ENCODE measurements at regions not wholly inside any gene's neighbourhood (a gene's known extent, or its start where the extent isn't known, plus 50 kb on each side); places are given as distances from the start of the nearest gene placed in this dataset.
"Not testable (repeated sequence)": the region's sequence is repeated elsewhere in the genome, so short reads cannot be mapped to it uniquely, and the experiment has no call there.

DNA sequence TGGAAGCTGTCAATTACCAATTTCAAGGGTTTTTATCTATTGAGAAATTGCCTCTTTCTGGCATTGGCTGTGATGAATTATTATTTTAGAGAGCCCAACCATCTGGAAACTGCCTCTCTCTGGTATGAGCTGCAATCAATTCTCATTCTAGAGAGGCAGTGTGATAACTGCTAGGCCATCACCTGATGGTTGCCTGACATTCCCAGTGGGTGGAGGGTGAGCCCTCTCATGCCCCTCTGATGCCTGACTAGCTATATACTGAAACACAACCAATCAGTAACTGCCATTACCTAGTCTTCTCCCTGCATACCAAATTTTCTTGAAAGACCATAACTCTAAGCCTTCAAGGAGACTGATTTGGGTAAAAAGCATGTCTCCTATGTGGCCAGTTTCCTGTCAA, 353.9 kb upstream of the TGIF2LX start:
- DNase-seq (ENCODE audit: low spot score); H3K27ac ChIP-seq (replicated peaks; ENCODE audit: low read length); H2BK120ac ChIP-seq (ENCODE audit: low read depth, low read length); H3K4me2 ChIP-seq (ENCODE audit: insufficient read depth, low read length, poor library complexity, severe bottlenecking); H3K79me1 ChIP-seq (ENCODE audit: low read depth, low read length); H4K8ac ChIP-seq (ENCODE audit: low read depth, low read length); H3K4ac ChIP-seq (ENCODE audit: low read length); H3K18ac ChIP-seq (ENCODE audit: low read length); H2BK12ac ChIP-seq (ENCODE audit: low read length); H4K91ac ChIP-seq (ENCODE audit: low read depth, low read length, poor library complexity); H3K23ac ChIP-seq (ENCODE audit: low read depth, low read length, poor library complexity); H2AK5ac ChIP-seq (ENCODE audit: low read depth, low read length); H3K4me3 ChIP-seq (ENCODE audit: low read length in 2 of 2); H3K9me3 ChIP-seq (replicated peaks in 1 of 2; ENCODE audit: control insufficient read depth in 2 of 2, insufficient read depth in 1 of 2, low read depth in 1 of 2, low read length in 2 of 2); H2BK15ac ChIP-seq (ENCODE audit: low read length); H2AFZ ChIP-seq (ENCODE audit: low read length); H3K36me3 ChIP-seq (replicated peaks in 1 of 2; ENCODE audit: control insufficient read depth in 2 of 2, insufficient read depth in 2 of 2, low read length in 2 of 2); H3K9ac ChIP-seq (ENCODE audit: low read depth, low read length, poor library complexity); H2BK5ac ChIP-seq (ENCODE audit: low read length); H3K4me1 ChIP-seq (ENCODE audit: control insufficient read depth in 2 of 2, insufficient read depth in 1 of 2, low read depth in 1 of 2, low read length in 2 of 2); H3K14ac ChIP-seq (ENCODE audit: low read length); H3K27me3 ChIP-seq (ENCODE audit: control insufficient read depth in 3 of 3, insufficient read depth in 3 of 3, low read depth in 1 of 3, low read length in 3 of 3): not testable (repeated sequence)

DNA sequence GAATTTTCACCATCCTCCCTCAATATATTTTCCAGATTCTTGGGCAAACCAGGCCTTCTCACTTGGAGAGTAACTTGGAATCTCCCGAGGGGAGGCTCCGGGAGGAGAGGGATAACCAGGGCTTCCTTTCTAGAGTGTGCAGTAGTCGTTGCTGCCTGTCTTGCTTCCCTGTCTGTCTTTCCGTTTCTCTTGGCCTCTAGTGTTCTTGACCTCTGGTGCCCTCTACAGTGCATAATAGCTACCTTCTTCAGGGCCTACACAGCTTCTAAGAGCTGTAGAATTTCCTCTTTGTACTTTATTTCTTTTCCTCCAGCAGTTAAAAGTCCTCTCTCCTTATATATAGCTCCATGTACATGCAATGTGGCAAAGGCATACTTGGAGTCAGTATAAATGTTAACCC, 339.8 kb upstream of the TGIF2LX start:
- H3K27me3 ChIP-seq (ENCODE audit: control insufficient read depth in 3 of 3, insufficient read depth in 3 of 3, low read depth in 1 of 3, low read length in 3 of 3); H2BK5ac ChIP-seq (ENCODE audit: low read length); DNase-seq (ENCODE audit: low spot score); H3K79me1 ChIP-seq (ENCODE audit: low read depth, low read length); H3K4me2 ChIP-seq (ENCODE audit: insufficient read depth, low read length, poor library complexity, severe bottlenecking); H3K4me3 ChIP-seq (ENCODE audit: low read length in 2 of 2); H3K14ac ChIP-seq (ENCODE audit: low read length); H3K18ac ChIP-seq (ENCODE audit: low read length); H3K36me3 ChIP-seq (replicated peaks in 1 of 2; ENCODE audit: control insufficient read depth in 2 of 2, insufficient read depth in 2 of 2, low read length in 2 of 2); H2BK15ac ChIP-seq (ENCODE audit: low read length); H4K8ac ChIP-seq (ENCODE audit: low read depth, low read length); H2AFZ ChIP-seq (ENCODE audit: low read length); H3K4ac ChIP-seq (ENCODE audit: low read length); H4K91ac ChIP-seq (ENCODE audit: low read depth, low read length, poor library complexity); H3K23ac ChIP-seq (ENCODE audit: low read depth, low read length, poor library complexity); H2BK120ac ChIP-seq (ENCODE audit: low read depth, low read length); H2AK5ac ChIP-seq (ENCODE audit: low read depth, low read length); H3K27ac ChIP-seq (replicated peaks; ENCODE audit: low read length); H3K9me3 ChIP-seq (replicated peaks in 1 of 2; ENCODE audit: control insufficient read depth in 2 of 2, insufficient read depth in 1 of 2, low read depth in 1 of 2, low read length in 2 of 2); H3K9ac ChIP-seq (ENCODE audit: low read depth, low read length, poor library complexity); H2BK12ac ChIP-seq (ENCODE audit: low read length); H3K4me1 ChIP-seq (ENCODE audit: control insufficient read depth in 2 of 2, insufficient read depth in 1 of 2, low read depth in 1 of 2, low read length in 2 of 2): not testable (repeated sequence)
- no CpG with 5 or more reads among the region's 4 CpGs for WGBS, 2 donors (ENCODE audit: extremely low coverage in 2 of 2, insufficient read length in 2 of 2, insufficient replicate concordance in 1 of 2)

DNA sequence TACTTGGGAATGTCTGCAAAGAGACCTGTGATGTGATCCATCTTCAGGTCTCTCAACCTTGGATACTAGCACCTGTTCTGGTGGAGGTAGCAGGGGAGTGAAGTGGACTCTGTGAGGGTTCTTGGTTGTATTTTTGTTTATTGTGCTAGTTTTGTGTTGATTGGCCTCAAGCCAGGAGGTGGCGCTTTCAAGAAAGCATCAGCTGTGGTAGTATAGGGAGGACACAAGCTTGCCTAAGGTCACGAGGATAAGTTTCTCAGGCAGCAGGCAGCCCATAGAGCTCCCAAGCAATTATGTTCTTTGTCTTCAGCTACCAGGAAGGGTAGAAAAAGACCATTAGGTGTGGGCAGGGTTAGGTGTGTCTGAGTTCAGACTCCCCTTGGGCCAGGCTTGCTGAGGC, 289.9 kb upstream of the TGIF2LX start:
- H4K8ac ChIP-seq (ENCODE audit: low read depth, low read length), result not testable (repeated sequence)

DNA sequence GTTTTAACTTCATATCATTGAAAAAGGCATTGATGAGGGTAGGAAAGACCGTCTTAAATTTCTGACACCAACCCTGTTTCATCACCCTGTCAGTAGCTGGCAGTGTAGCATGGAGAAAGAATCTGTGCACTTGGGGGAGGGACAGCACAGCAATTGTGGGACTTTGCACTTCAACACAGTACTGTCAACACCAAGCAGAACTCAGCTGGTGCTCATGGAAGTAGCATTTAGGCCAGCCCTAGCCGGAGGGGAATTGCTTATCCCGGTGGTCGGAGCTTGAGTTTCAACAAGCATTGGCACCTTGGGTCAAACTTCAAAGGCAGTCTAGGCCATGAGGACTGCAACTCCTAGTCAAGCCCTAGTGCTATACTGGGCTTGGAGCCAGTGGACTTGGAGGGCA, 285.8 kb upstream of the TGIF2LX start:
- H3K9me3 ChIP-seq (replicated peaks in 1 of 2; ENCODE audit: control insufficient read depth in 2 of 2, insufficient read depth in 1 of 2, low read depth in 1 of 2, low read length in 2 of 2); H4K91ac ChIP-seq (ENCODE audit: low read depth, low read length, poor library complexity); H3K4ac ChIP-seq (ENCODE audit: low read length); H4K8ac ChIP-seq (ENCODE audit: low read depth, low read length); H3K23ac ChIP-seq (ENCODE audit: low read depth, low read length, poor library complexity); H2BK15ac ChIP-seq (ENCODE audit: low read length); H2AK5ac ChIP-seq (ENCODE audit: low read depth, low read length); H3K4me1 ChIP-seq (ENCODE audit: control insufficient read depth in 2 of 2, insufficient read depth in 1 of 2, low read depth in 1 of 2, low read length in 2 of 2); H3K4me2 ChIP-seq (ENCODE audit: insufficient read depth, low read length, poor library complexity, severe bottlenecking); H3K14ac ChIP-seq (ENCODE audit: low read length); H3K27me3 ChIP-seq (ENCODE audit: control insufficient read depth in 3 of 3, insufficient read depth in 3 of 3, low read depth in 1 of 3, low read length in 3 of 3); H3K18ac ChIP-seq (ENCODE audit: low read length); H3K4me3 ChIP-seq (ENCODE audit: low read length in 2 of 2); H2BK5ac ChIP-seq (ENCODE audit: low read length); H3K9ac ChIP-seq (ENCODE audit: low read depth, low read length, poor library complexity); H3K27ac ChIP-seq (replicated peaks; ENCODE audit: low read length); H2AFZ ChIP-seq (ENCODE audit: low read length); H2BK120ac ChIP-seq (ENCODE audit: low read depth, low read length); H3K79me1 ChIP-seq (ENCODE audit: low read depth, low read length); DNase-seq (ENCODE audit: low spot score); H2BK12ac ChIP-seq (ENCODE audit: low read length); H3K36me3 ChIP-seq (replicated peaks in 1 of 2; ENCODE audit: control insufficient read depth in 2 of 2, insufficient read depth in 2 of 2, low read length in 2 of 2): not testable (repeated sequence)
- no CpG with 5 or more reads among the region's 4 CpGs for WGBS, 2 donors (ENCODE audit: extremely low coverage in 2 of 2, insufficient read length in 2 of 2, insufficient replicate concordance in 1 of 2)

More for the DNA sequence above, 289.9 kb upstream of the TGIF2LX start:
- H2BK12ac ChIP-seq (ENCODE audit: low read length); H2BK15ac ChIP-seq (ENCODE audit: low read length); H2AFZ ChIP-seq (ENCODE audit: low read length); H2AK5ac ChIP-seq (ENCODE audit: low read depth, low read length); H3K36me3 ChIP-seq (replicated peaks in 1 of 2; ENCODE audit: control insufficient read depth in 2 of 2, insufficient read depth in 2 of 2, low read length in 2 of 2); DNase-seq (ENCODE audit: low spot score); H3K27me3 ChIP-seq (ENCODE audit: control insufficient read depth in 3 of 3, insufficient read depth in 3 of 3, low read depth in 1 of 3, low read length in 3 of 3); H3K4me1 ChIP-seq (ENCODE audit: control insufficient read depth in 2 of 2, insufficient read depth in 1 of 2, low read depth in 1 of 2, low read length in 2 of 2); H3K4me2 ChIP-seq (ENCODE audit: insufficient read depth, low read length, poor library complexity, severe bottlenecking); H4K91ac ChIP-seq (ENCODE audit: low read depth, low read length, poor library complexity); H2BK120ac ChIP-seq (ENCODE audit: low read depth, low read length); H3K27ac ChIP-seq (replicated peaks; ENCODE audit: low read length); H3K4me3 ChIP-seq (ENCODE audit: low read length in 2 of 2); H3K18ac ChIP-seq (ENCODE audit: low read length); H2BK5ac ChIP-seq (ENCODE audit: low read length); H3K23ac ChIP-seq (ENCODE audit: low read depth, low read length, poor library complexity); H3K9me3 ChIP-seq (replicated peaks in 1 of 2; ENCODE audit: control insufficient read depth in 2 of 2, insufficient read depth in 1 of 2, low read depth in 1 of 2, low read length in 2 of 2); H3K79me1 ChIP-seq (ENCODE audit: low read depth, low read length); H3K14ac ChIP-seq (ENCODE audit: low read length); H3K4ac ChIP-seq (ENCODE audit: low read length); H3K9ac ChIP-seq (ENCODE audit: low read depth, low read length, poor library complexity): not testable (repeated sequence)
- no CpG with 5 or more reads among the region's 2 CpGs for WGBS, 2 donors (ENCODE audit: extremely low coverage in 2 of 2, insufficient read length in 2 of 2, insufficient replicate concordance in 1 of 2)

Data from neuronal stem cell (in vitro differentiated cells).